SK-N-SH (cell line): ENCODE measurements at regions not wholly inside any gene's neighbourhood (a gene's known extent, or its start where the extent isn't known, plus 50 kb on each side); places are given as distances from the start of the nearest gene placed in this dataset.
"Not testable (repeated sequence)": the region's sequence is repeated elsewhere in the genome, so short reads cannot be mapped to it uniquely, and the experiment has no call there.

Source experiments
- CTCF ChIA-PET: fragments of 300-600, 350-600 bp; formaldehyde crosslinking; extraction: SDS; loops from one replicate; lab custom pipeline; 2021; lab: Yijun Ruan, JAX
- POLR2A ChIA-PET: fragments of 350-600 bp; sonication (Branson Sonifier 250); formaldehyde crosslinking; extraction: SDS; loops from one replicate; lab custom pipeline; 2020; ENCODE audit warnings: antibody characterized with exemption, inconsistent platforms; lab: Yijun Ruan, JAX
- DNase-seq: peaks from one replicate; pipeline ENCODE4 v3.0.0; 2012
- H2AFZ ChIP-seq: fragments of 200-600 bp; sonication (generic); 2 replicates; pipeline ENCODE4 v1.8.1; 2016; ENCODE audit warnings: antibody characterized with exemption, mild to moderate bottlenecking, low read depth
- H3F3A ChIP-seq: fragments of 200-600 bp; sonication (generic); replicated peaks from 2 replicates; pipeline ENCODE3; 2016; ENCODE audit warnings: antibody characterized with exemption, mild to moderate bottlenecking; ENCODE audit not compliant: insufficient read depth
- H3K27ac ChIP-seq, 2 experiments: fragments of 200-500 bp in 1 of 2; fragments of 200-600 bp in 1 of 2; sonication (Bioruptor generic) in 1 of 2; sonication (generic), shearing (Covaris generic) in 1 of 2; 2 replicates each; pipeline versions ENCODE4 v1.5.1 to v1.6.1; 2014 to 2016; ENCODE audit warnings: low read depth in 2 of 2, inconsistent platforms in 1 of 2, low read length in 1 of 2, mild to moderate bottlenecking in 1 of 2, mixed read lengths in 1 of 2
- H3K27me3 ChIP-seq: fragments of 200-600 bp; sonication (generic), shearing (Covaris generic); 2 replicates; pipeline ENCODE4 v1.6.1; 2016; ENCODE audit warnings: mixed run types; ENCODE audit not compliant: insufficient read depth
- H3K36me3 ChIP-seq, 2 experiments: fragments of 200-500 bp in 1 of 2; fragments of 200-600 bp in 1 of 2; sonication (Bioruptor generic) in 1 of 2; sonication (generic) in 1 of 2; replicated peaks in 1 of 2; 2 replicates each; pipeline versions ENCODE3 to v1.5.1; 2014 to 2016; ENCODE audit warnings: low read length in 1 of 2, mild to moderate bottlenecking in 1 of 2; ENCODE audit not compliant: insufficient read depth in 2 of 2, control insufficient read depth in 1 of 2
- H3K4me1 ChIP-seq, 2 experiments: fragments of 200-500 bp in 1 of 2; fragments of 200-600 bp in 1 of 2; sonication (Bioruptor generic) in 1 of 2; sonication (generic), shearing (Covaris generic) in 1 of 2; 2 replicates each; pipeline versions ENCODE4 v1.5.1 to v1.6.1; 2014 to 2016; ENCODE audit warnings: low read depth in 1 of 2, low read length in 1 of 2, mixed run types in 1 of 2; ENCODE audit not compliant: insufficient read depth in 2 of 2, control insufficient read depth in 1 of 2
- H3K4me2 ChIP-seq: fragments of 200-600 bp; sonication (generic), shearing (Covaris generic); 2 replicates; pipeline ENCODE4 v1.6.1; 2017; ENCODE audit warnings: mixed run types
- H3K4me3 ChIP-seq, 2 experiments: fragments of 200-500 bp in 1 of 2; fragments of 200-600 bp in 1 of 2; sonication (Bioruptor generic) in 1 of 2; sonication (generic), shearing (Covaris generic) in 1 of 2; 2 replicates each; pipeline versions ENCODE4 v1.5.1 to v1.8.1; 2014 to 2016; ENCODE audit warnings: low read depth in 2 of 2, inconsistent platforms in 1 of 2, low read length in 1 of 2, mild to moderate bottlenecking in 1 of 2, mixed read lengths in 1 of 2, moderate library complexity in 1 of 2
- H3K79me2 ChIP-seq: fragments of 200-600 bp; sonication (generic); 2 replicates; pipeline ENCODE4 v1.8.1; 2017; ENCODE audit warnings: mild to moderate bottlenecking; ENCODE audit not compliant: insufficient read depth
- H3K9ac ChIP-seq: fragments of 200-600 bp; sonication (generic); 2 replicates; pipeline ENCODE4 v1.6.1; 2017; ENCODE audit warnings: mixed run types
- H3K9me2 ChIP-seq: fragments of 200-600 bp; sonication (generic); 2 replicates; pipeline ENCODE4 v1.6.1; 2017; ENCODE audit warnings: mixed run types
- H3K9me3 ChIP-seq: fragments of 200-600 bp; sonication (generic); 2 replicates; pipeline ENCODE4 v1.6.1; 2017; ENCODE audit warnings: mixed run types, mild to moderate bottlenecking, moderate library complexity
- H4K20me1 ChIP-seq: fragments of 200-600 bp; sonication (generic); 2 replicates; pipeline ENCODE4 v1.6.1; 2017; ENCODE audit warnings: mild to moderate bottlenecking, mixed run types; ENCODE audit not compliant: insufficient read depth
- WGBS: methylation state at CpG from one replicate; pipeline ENCODE4 v1.1.6; 2017; ENCODE audit warnings: low lambda C conversion rate; 5-methylcytosine and 5-hydroxymethylcytosine counted together
- TF ChIP-seq, protein P1 (sequence below): fragments of 200-600 bp; sonication (generic); IDR thresholded peaks from 2 replicates; pipeline ENCODE4 v1.6.1; 2017; ENCODE audit warnings: antibody characterized with exemption, mild to moderate bottlenecking, moderate library complexity

DNA sequence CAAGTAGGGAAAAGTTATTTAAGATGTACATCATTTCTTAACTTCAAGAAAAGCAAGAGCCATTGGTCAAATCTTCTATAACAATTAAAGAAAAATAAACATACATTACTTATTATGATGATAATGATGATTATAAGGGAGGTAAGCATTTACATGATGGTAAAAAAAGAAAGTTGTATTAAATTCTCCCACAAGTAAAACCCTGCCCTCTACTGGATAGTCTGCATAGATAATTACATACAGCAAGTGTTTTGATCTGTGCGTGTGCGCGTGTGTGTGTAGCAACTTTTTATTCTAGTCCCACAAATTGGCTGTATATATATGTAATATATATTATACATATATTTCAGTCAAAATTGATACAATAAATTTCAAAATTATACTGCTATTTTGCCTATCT, 51.4 kb upstream of the TIMM23 start:
- H3K9me3 ChIP-seq, H3K9ac ChIP-seq, H3F3A ChIP-seq, H3K4me2 ChIP-seq, CTCF ChIA-PET, POLR2A ChIA-PET, H4K20me1 ChIP-seq: not testable (repeated sequence)
- 97% methylated on average over 3 of the region's 3 CpGs for WGBS
- TF ChIP-seq, protein P1, sequence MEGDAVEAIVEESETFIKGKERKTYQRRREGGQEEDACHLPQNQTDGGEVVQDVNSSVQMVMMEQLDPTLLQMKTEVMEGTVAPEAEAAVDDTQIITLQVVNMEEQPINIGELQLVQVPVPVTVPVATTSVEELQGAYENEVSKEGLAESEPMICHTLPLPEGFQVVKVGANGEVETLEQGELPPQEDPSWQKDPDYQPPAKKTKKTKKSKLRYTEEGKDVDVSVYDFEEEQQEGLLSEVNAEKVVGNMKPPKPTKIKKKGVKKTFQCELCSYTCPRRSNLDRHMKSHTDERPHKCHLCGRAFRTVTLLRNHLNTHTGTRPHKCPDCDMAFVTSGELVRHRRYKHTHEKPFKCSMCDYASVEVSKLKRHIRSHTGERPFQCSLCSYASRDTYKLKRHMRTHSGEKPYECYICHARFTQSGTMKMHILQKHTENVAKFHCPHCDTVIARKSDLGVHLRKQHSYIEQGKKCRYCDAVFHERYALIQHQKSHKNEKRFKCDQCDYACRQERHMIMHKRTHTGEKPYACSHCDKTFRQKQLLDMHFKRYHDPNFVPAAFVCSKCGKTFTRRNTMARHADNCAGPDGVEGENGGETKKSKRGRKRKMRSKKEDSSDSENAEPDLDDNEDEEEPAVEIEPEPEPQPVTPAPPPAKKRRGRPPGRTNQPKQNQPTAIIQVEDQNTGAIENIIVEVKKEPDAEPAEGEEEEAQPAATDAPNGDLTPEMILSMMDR, result peak; percentile 26; the same call in 1 of the 2 replicates
- TF ChIP-seq, all 33 proteins: peak for 1; not testable (repeated sequence) for 32
- DNase-seq, H3K36me3 ChIP-seq, H3K79me2 ChIP-seq, H3K27ac ChIP-seq, H3K4me1 ChIP-seq, H3K4me3 ChIP-seq, H3K9me2 ChIP-seq, H3K27me3 ChIP-seq, H2AFZ ChIP-seq: not testable (repeated sequence)
